Large intestine (tissue), 3 donors: ENCODE measurements at regions not wholly inside any gene's neighbourhood (a gene's known extent, or its start where the extent isn't known, plus 50 kb on each side); places are given as distances from the start of the nearest gene placed in this dataset.

Source experiments
- DNase-seq, 2 donors: peaks; one replicate each; pipeline versions ENCODE4 v3.0.0 to v3.0.0-alpha.2; 2013
- H3K27ac ChIP-seq: one replicate; pipeline ENCODE4 v1.5.1; 2013; ENCODE audit warnings: low read length
- H3K27me3 ChIP-seq: 2 replicates; pipeline ENCODE4 v1.6.1; 2013; ENCODE audit warnings: low read length; ENCODE audit not compliant: control insufficient read depth, insufficient read depth
- H3K36me3 ChIP-seq: 2 replicates; pipeline ENCODE4 v1.6.1; 2013; ENCODE audit warnings: low read length; ENCODE audit not compliant: control insufficient read depth, insufficient read depth
- H3K4me1 ChIP-seq: one replicate; pipeline ENCODE4 v1.6.1; 2013; ENCODE audit warnings: low read length; ENCODE audit not compliant: control insufficient read depth, insufficient read depth
- H3K4me3 ChIP-seq: one replicate; pipeline ENCODE4 v1.5.1; 2013; ENCODE audit warnings: low read length
- H3K9me3 ChIP-seq: one replicate; pipeline ENCODE4 v1.6.1; 2013; ENCODE audit warnings: mild to moderate bottlenecking, low read depth, low read length, moderate library complexity; ENCODE audit not compliant: control insufficient read depth
- WGBS: methylation state at CpG from one replicate; pipeline ENCODE4 v1.1.5; 2013; ENCODE audit warnings: low lambda C conversion rate; ENCODE audit not compliant: insufficient coverage; 5-methylcytosine and 5-hydroxymethylcytosine counted together

- WGBS, result 67% methylated on average over 3 of the region's 18 CpGs
- H3K27me3 ChIP-seq, result peaks cover 14% of the 10 kb centered on the region
- DNase-seq, result no peak
- no peaks in the 10 kb centered on the region for H3K36me3 ChIP-seq
- H3K4me3 ChIP-seq, result no peak overlapping the region
- no peaks in the 10 kb centered on the region for H3K9me3 ChIP-seq
- no peak overlapping the region for H3K27ac ChIP-seq
- peaks cover 3% of the 10 kb centered on the region for H3K4me1 ChIP-seq
These were observed 69.5 kb upstream of the NUP50 start for GRCh38 chr22:45094081-45094720.

- 76% methylated on average over 6 of the region's 9 CpGs for WGBS
- H3K4me1 ChIP-seq, result peaks cover 3% of the 10 kb centered on the region
- no peak overlapping the region for H3K4me3 ChIP-seq
- H3K27ac ChIP-seq, result no peak overlapping the region
- DNase-seq, result no peak
- no peaks in the 10 kb centered on the region for H3K9me3 ChIP-seq
- H3K36me3 ChIP-seq, result no peaks in the 10 kb centered on the region
- H3K27me3 ChIP-seq, result peaks cover 14% of the 10 kb centered on the region
These were observed 68.9 kb upstream of the NUP50 start for GRCh38 chr22:45094825-45095224.

- DNase-seq, result peak; percentile 29 to 49
- Histone ChIP-seq H3K27ac (no peak overlapping the region), H3K9me3 (no peaks in the 10 kb centered on the region), H3K36me3 (no peaks in the 10 kb centered on the region), H3K4me3 (no peak overlapping the region), H3K4me1 (no peaks in the 10 kb centered on the region), H3K27me3 (peaks cover 14% of the 10 kb centered on the region)
- WGBS, result no CpG with 5 or more reads among the region's 7 CpGs
These were observed 67.3 kb upstream of the NUP50 start for GRCh38 chr22:45096256-45096907.

- Histone ChIP-seq H3K27ac (no peak overlapping the region), H3K27me3 (peaks cover 12% of the 10 kb centered on the region), H3K9me3 (no peaks in the 10 kb centered on the region), H3K36me3 (no peaks in the 10 kb centered on the region), H3K4me1 (no peaks in the 10 kb centered on the region), H3K4me3 (no peak overlapping the region)
- no peak for DNase-seq
- WGBS, result 100% methylated on average over 1 of the region's 3 CpGs
These were observed 66.7 kb upstream of the NUP50 start for GRCh38 chr22:45097061-45097460.

- Histone ChIP-seq H3K9me3 (no peaks in the 10 kb centered on the region), H3K4me3 (no peak overlapping the region), H3K27me3 (peaks cover 8% of the 10 kb centered on the region), H3K4me1 (no peaks in the 10 kb centered on the region), H3K27ac (no peak overlapping the region), H3K36me3 (no peaks in the 10 kb centered on the region)
- no CpG with 5 or more reads among the region's 8 CpGs for WGBS
- no peak for DNase-seq
These were observed 65.7 kb upstream of the NUP50 start for GRCh38 chr22:45098056-45098455.

- H3K4me3 ChIP-seq, result no peak overlapping the region
- peaks cover 10% of the 10 kb centered on the region for H3K27me3 ChIP-seq
- H3K4me1 ChIP-seq, result no peaks in the 10 kb centered on the region
- no CpG with 5 or more reads among the region's 9 CpGs for WGBS
- DNase-seq, result no peak
- H3K9me3 ChIP-seq, result no peaks in the 10 kb centered on the region
- no peaks in the 10 kb centered on the region for H3K36me3 ChIP-seq
- H3K27ac ChIP-seq, result no peak overlapping the region
These were observed 63.8 kb upstream of the NUP50 start for GRCh38 chr22:45099961-45100360.

- Histone ChIP-seq H3K4me3 (no peak overlapping the region), H3K36me3 (no peaks in the 10 kb centered on the region), H3K4me1 (no peaks in the 10 kb centered on the region), H3K9me3 (no peaks in the 10 kb centered on the region), H3K27me3 (peaks cover 9% of the 10 kb centered on the region), H3K27ac (no peak overlapping the region)
- no CpG with 5 or more reads among the region's 18 CpGs for WGBS
- peak; percentile 27 to 47 for DNase-seq
These were observed 62.1 kb upstream of the NUP50 start for GRCh38 chr22:45101515-45102227.

GRCh38 chr22:45102896-45103420, 60.8 kb upstream of the NUP50 start:
- Histone ChIP-seq H3K9me3 (no peaks in the 10 kb centered on the region), H3K4me3 (no peak overlapping the region), H3K4me1 (no peaks in the 10 kb centered on the region), H3K36me3 (no peaks in the 10 kb centered on the region), H3K27ac (no peak overlapping the region), H3K27me3 (peaks cover 13% of the 10 kb centered on the region)
- no peak for DNase-seq
- no CpG with 5 or more reads among the region's 6 CpGs for WGBS

GRCh38 chr22:45103756-45104155, 60.0 kb upstream of the NUP50 start:
- H3K27ac ChIP-seq, result no peak overlapping the region
- WGBS, result no CpG with 5 or more reads among the region's 10 CpGs
- H3K27me3 ChIP-seq, result peaks cover 13% of the 10 kb centered on the region
- no peaks in the 10 kb centered on the region for H3K4me1 ChIP-seq
- H3K4me3 ChIP-seq, result no peak overlapping the region
- DNase-seq, result no peak
- H3K9me3 ChIP-seq, result no peaks in the 10 kb centered on the region
- no peaks in the 10 kb centered on the region for H3K36me3 ChIP-seq

GRCh38 chr22:45104313-45104712, 59.4 kb upstream of the NUP50 start:
- peaks cover 13% of the 10 kb centered on the region for H3K27me3 ChIP-seq
- no CpG with 5 or more reads among the region's 10 CpGs for WGBS

More at GRCh38 chr22:45104313-45104712, 59.4 kb upstream of the NUP50 start:
- Histone ChIP-seq H3K36me3 (no peaks in the 10 kb centered on the region), H3K4me3 (no peak overlapping the region), H3K9me3 (no peaks in the 10 kb centered on the region), H3K27ac (no peak overlapping the region), H3K4me1 (no peaks in the 10 kb centered on the region)
- no peak for DNase-seq
